HEK293T (cell line): ENCODE measurements at regions not wholly inside any gene's neighbourhood (a gene's known extent, or its start where the extent isn't known, plus 50 kb on each side); places are given as distances from the start of the nearest gene placed in this dataset.
A peak's percentile ranks its signal among the peaks of the same experiment; 100 is the strongest.
"Not testable (repeated sequence)": the region's sequence is repeated elsewhere in the genome, so short reads cannot be mapped to it uniquely, and the experiment has no call there.

Experiments
- CTCF ChIA-PET: fragments of 350-600 bp; formaldehyde crosslinking; extraction: SDS; loops from one replicate; lab custom pipeline; 2021; ENCODE audit warnings: antibody characterized with exemption, inconsistent platforms; lab: Yijun Ruan, JAX
- POLR2A ChIA-PET: fragments of 350-600 bp; formaldehyde crosslinking; extraction: SDS; loops from one replicate; lab custom pipeline; 2020; ENCODE audit warnings: antibody characterized with exemption, inconsistent platforms; lab: Yijun Ruan, JAX
- DNase-seq: peaks from one replicate; pipeline ENCODE4 v3.0.0; 2012; ENCODE audit warnings: mixed read lengths; ENCODE audit errors: extremely low spot score
- ARNT ChIP-seq: fragments of 450-650 bp; IDR thresholded peaks from 2 replicates; pipeline ENCODE4 v1.6.1; 2017; ENCODE audit warnings: mild to moderate bottlenecking
- BHLHE40 ChIP-seq: fragments of 450-650 bp; IDR thresholded peaks from 2 replicates; pipeline ENCODE4 v1.6.1; 2016; ENCODE audit warnings: mild to moderate bottlenecking, moderate library complexity, borderline replicate concordance
- CTBP1 ChIP-seq: fragments of 450-650 bp; IDR thresholded peaks from 2 replicates; pipeline ENCODE4 v1.6.1; 2016; ENCODE audit warnings: borderline replicate concordance
- ELF4 ChIP-seq: fragments of 450-650 bp; IDR thresholded peaks from 2 replicates; pipeline ENCODE4 v1.6.1; 2017; ENCODE audit warnings: antibody characterized with exemption
- FOXA1 ChIP-seq: fragments of 450-650 bp; IDR thresholded peaks from 2 replicates; pipeline ENCODE4 v1.6.1; 2016; ENCODE audit warnings: mild to moderate bottlenecking
- FOXK2 ChIP-seq: fragments of 450-650 bp; IDR thresholded peaks from 2 replicates; pipeline ENCODE4 v1.6.1; 2016; ENCODE audit warnings: mild to moderate bottlenecking
- FOXM1 ChIP-seq: fragments of 450-650 bp; IDR thresholded peaks from 2 replicates; pipeline ENCODE4 v1.6.1; 2017; ENCODE audit warnings: mild to moderate bottlenecking, borderline replicate concordance
- HDGF ChIP-seq: fragments of 450-650 bp; IDR thresholded peaks from 2 replicates; pipeline ENCODE4 v1.6.1; 2017; ENCODE audit warnings: antibody characterized with exemption, borderline replicate concordance
- L3MBTL2 ChIP-seq: fragments of 450-650 bp; conservative IDR thresholded peaks from 2 replicates; pipeline ENCODE4 v1.6.1; 2016; ENCODE audit warnings: mild to moderate bottlenecking
- LEF1 ChIP-seq: fragments of 450-650 bp; IDR thresholded peaks from 2 replicates; pipeline ENCODE4 v1.6.1; 2017; ENCODE audit warnings: mild to moderate bottlenecking, borderline replicate concordance
- PKNOX1 ChIP-seq: fragments of 450-650 bp; IDR thresholded peaks from 2 replicates; pipeline ENCODE4 v1.6.1; 2016
- SP1 ChIP-seq: fragments of 450-650 bp; IDR thresholded peaks from 2 replicates; pipeline ENCODE4 v1.6.1; 2017
- SUZ12 ChIP-seq: fragments of 450-650 bp; IDR thresholded peaks from 2 replicates; pipeline ENCODE4 v1.6.1; 2016; ENCODE audit warnings: mild to moderate bottlenecking
- TARDBP ChIP-seq: fragments of 450-650 bp; IDR thresholded peaks from 2 replicates; pipeline ENCODE4 v1.6.1; 2016
- ZNF384 ChIP-seq: fragments of 450-650 bp; IDR thresholded peaks from 2 replicates; pipeline ENCODE4 v1.6.1; 2016

GRCh38 chr10:100660945-100661344 lies 84.4 kb upstream of the PAX2 start:
- CTCF ChIA-PET, result no interaction called here
- DNase-seq, result no peak
- no peak for TF ChIP-seq L3MBTL2
- no peak for TF ChIP-seq CTBP1

GRCh38 chr10:100661520-100661919 lies 83.9 kb upstream of the PAX2 start:
- ChIA-PET CTCF (no interaction called here), POLR2A (no interaction called here)
- no peak for DNase-seq
- TF ChIP-seq CTBP1 (no peak), LEF1 (no peak), HDGF (no peak), TARDBP (no peak), SUZ12 (no peak), ARNT (no peak), BHLHE40 (no peak), ZNF384 (no peak), FOXK2 (no peak), L3MBTL2 (no peak), SP1 (no peak), FOXM1 (no peak), ELF4 (no peak), PKNOX1 (no peak), FOXA1 (no peak)

More at GRCh38 chr10:100660945-100661344, 84.4 kb upstream of the PAX2 start:
- POLR2A ChIA-PET, result no interaction called here

- TF ChIP-seq PKNOX1 (peak; percentile 93), LEF1 (no peak)
- POLR2A ChIA-PET, result no interaction called here
- no peak for DNase-seq
- CTCF ChIA-PET, result no interaction called here
These were observed 83.3 kb upstream of the PAX2 start for GRCh38 chr10:100662067-100662466.

- DNase-seq, result no peak
- CTCF ChIA-PET, result no interaction called here
- TF ChIP-seq ZNF384 (no peak), ELF4 (no peak)
- POLR2A ChIA-PET, result no interaction called here
These were observed 80.8 kb upstream of the PAX2 start for GRCh38 chr10:100664316-100665149.

GRCh38 chr10:100666634-100667033 lies 78.7 kb upstream of the PAX2 start:
- CTCF ChIA-PET, result interaction anchor here (0.6 kb wide), 2 partner anchors 105 to 212 kb away, joined by 3 to 4 read pairs; no protein-coding TSS in a partner anchor
- DNase-seq, POLR2A ChIA-PET: not testable (repeated sequence)

- POLR2A ChIA-PET, result no interaction called here
- DNase-seq, result no peak
- TF ChIP-seq HDGF (no peak), LEF1 (no peak), ELF4 (no peak), ZNF384 (no peak), SUZ12 (no peak)
- CTCF ChIA-PET, result interaction anchor here (1.2 kb wide), 1 partner anchor 100 kb away, joined by 3 read pairs; no protein-coding TSS in a partner anchor
These were observed 75.8 kb upstream of the PAX2 start for GRCh38 chr10:100669616-100670015.

GRCh38 chr10:100670368-100670767 lies 75.0 kb upstream of the PAX2 start:
- no peak for DNase-seq
- CTCF ChIA-PET, result interaction anchor here (0.7 to 1.5 kb wide), 4 partner anchors 101 to 233 kb away, joined by 3 to 4 read pairs (median 3); no protein-coding TSS in a partner anchor
- POLR2A ChIA-PET, result no interaction called here
- no peak for TF ChIP-seq FOXM1
- TF ChIP-seq ZNF384, result no peak
- no peak for TF ChIP-seq L3MBTL2
- no peak for TF ChIP-seq CTBP1
- no peak for TF ChIP-seq PKNOX1
- no peak for TF ChIP-seq SUZ12
- TF ChIP-seq BHLHE40, result no peak
- no peak for TF ChIP-seq HDGF
- no peak for TF ChIP-seq TARDBP
- TF ChIP-seq LEF1, result no peak
- TF ChIP-seq FOXA1, result no peak
